KOPT-K1 (cell line): ENCODE measurements at regions not wholly inside any gene's neighbourhood (a gene's known extent, or its start where the extent isn't known, plus 50 kb on each side); places are given as distances from the start of the nearest gene placed in this dataset.

ENCODE experiments used
- H3K27ac ChIP-seq: fragments of 200-600 bp; sonication (generic); 2 replicates; pipeline ENCODE4 v1.5.1; 2016; ENCODE audit warnings: antibody characterized with exemption, mild to moderate bottlenecking, low read depth, low read length; ENCODE audit not compliant: poor library complexity, severe bottlenecking
- H3K36me3 ChIP-seq: fragments of 200-600 bp; sonication (generic); 2 replicates; pipeline ENCODE4 v1.5.1; 2017; ENCODE audit warnings: antibody characterized with exemption, mild to moderate bottlenecking, low read length, moderate library complexity; ENCODE audit not compliant: insufficient read depth
- H3K9me3 ChIP-seq: fragments of 200-600 bp; sonication (generic); 2 replicates; pipeline ENCODE4 v1.5.1; 2017; ENCODE audit warnings: antibody characterized with exemption, low read length, mild to moderate bottlenecking; ENCODE audit not compliant: insufficient read depth, poor library complexity, severe bottlenecking

DNA sequence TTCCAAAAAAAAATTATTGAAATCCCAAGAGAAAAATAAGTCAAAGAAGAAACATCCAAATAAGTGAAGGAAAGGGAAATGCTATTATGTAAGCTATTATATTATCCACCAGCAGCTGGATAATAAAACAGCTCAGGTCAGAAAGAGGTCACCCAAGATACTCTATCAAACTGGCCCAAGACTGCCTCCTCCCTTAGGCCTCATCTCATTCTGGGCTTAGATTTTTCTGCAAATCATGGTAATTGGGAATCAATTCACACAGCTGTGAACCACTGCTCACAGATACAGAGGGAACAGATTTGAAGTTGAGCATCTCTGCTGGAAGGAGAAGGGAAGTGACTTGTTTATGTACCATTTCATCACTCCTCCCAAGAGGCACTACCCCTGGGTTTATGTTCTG lies 294.6 kb upstream of the DPPA4 start:
- Histone ChIP-seq H3K9me3 (no peaks in the 10 kb centered on the region), H3K27ac (no peak overlapping the region), H3K36me3 (no peaks in the 10 kb centered on the region)

DNA sequence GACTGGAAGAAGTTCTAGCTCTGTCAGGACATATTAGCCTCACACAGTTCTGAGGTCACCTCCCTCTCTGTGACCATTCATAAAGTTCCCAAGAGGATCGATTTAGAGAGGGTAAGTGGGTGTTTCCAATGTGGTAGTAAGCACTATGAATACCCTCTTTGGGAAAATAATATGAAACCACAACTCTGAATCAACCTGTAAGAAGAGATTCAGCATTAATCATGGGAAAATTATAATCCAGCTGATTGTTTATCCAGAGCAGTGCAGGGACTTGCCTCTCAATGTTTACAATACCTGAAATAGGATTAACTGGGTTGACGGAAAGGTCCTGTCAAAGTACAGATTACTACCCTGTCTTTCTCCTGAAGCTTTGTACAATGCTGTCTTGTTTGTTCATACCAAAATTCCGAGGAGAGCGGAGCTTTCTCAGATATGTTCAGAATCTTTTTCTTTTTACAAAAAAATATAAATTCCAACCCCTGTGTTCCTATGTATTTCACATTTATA lies 302.9 kb upstream of the DPPA4 start:
- Histone ChIP-seq H3K9me3 (no peaks in the 10 kb centered on the region), H3K27ac (no peak overlapping the region), H3K36me3 (no peaks in the 10 kb centered on the region)

DNA sequence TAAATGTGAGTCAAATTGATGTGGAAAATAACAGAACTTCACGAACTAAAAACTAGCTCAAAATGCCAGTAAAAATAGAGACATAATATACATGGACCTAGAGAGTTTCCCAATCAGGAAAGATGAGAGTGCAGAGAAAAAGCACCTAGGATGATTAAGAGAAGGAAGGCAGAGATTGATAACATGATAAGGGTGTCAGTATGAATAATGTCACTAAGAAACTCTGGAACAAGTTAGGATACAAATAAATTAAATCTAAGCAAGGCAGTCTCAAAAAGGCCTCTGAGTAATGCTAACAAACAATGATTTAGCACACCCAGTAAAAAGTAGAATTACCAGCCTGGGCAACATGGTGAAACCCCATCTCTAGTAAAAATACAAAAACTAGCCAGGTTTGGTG lies 304.7 kb upstream of the DPPA4 start:
- Histone ChIP-seq H3K27ac (no peak overlapping the region), H3K36me3 (no peaks in the 10 kb centered on the region), H3K9me3 (no peaks in the 10 kb centered on the region)

DNA sequence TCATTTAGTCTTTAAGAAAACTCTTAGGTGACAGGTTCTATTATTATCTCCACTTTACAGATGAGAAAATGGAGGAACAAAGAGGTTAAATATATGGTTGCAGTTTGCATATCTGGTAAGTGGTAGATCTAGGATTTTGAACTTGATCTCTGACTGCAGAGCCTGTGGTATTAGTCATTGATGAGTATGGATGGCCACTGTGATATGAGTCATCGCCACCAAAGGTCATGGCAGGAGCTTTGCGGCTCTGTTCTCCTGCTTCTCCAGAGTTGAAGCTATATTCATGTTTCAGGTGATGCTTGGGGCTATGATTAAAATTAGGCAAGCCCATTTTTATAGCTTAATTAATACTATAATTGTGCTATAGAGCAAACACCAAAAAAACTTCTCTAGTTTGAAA lies 306.2 kb upstream of the DPPA4 start:
- no peaks in the 10 kb centered on the region for H3K36me3 ChIP-seq
- no peaks in the 10 kb centered on the region for H3K9me3 ChIP-seq

DNA sequence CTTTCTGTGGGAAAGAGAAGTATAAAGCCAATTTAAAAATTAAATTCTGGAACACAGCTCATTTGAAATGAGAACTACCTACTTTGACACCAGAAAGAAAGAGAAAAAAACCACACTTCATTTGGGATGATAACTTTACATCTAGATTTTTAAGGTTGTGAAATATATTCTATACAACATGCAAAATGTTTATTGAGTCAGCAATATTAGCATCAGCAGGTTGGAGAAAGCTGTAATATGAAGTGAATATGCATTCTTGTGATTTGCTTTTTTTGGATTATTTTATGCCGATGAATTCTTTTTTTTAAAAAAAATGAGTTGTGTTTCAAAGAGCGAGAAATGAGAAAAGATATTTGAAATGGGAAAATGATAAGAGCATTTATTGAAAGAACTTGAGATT lies 307.0 kb upstream of the DPPA4 start:
- no peak overlapping the region for H3K27ac ChIP-seq
- no peaks in the 10 kb centered on the region for H3K9me3 ChIP-seq
- no peaks in the 10 kb centered on the region for H3K36me3 ChIP-seq

More for the DNA sequence above, 306.2 kb upstream of the DPPA4 start:
- H3K27ac ChIP-seq, result no peak overlapping the region

DNA sequence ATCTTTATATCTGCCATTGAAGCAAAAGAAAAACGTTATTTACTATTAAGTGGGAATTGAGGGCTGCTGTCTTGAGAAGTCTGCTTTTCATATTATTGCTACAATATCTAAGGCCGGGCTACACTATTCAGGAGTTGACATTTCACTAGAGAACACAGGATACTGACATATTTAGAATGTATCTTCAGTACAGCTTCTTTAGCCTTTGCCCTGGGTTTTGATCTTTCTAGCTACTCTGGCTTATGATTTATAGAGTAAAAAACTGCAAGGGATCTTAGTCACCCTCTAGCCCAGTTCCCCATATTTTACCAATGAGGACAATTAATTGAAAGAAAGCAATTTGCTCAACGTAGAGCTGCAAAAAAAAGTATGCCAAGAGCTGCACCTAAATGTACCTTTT lies 307.4 kb upstream of the DPPA4 start:
- Histone ChIP-seq H3K27ac (no peak overlapping the region), H3K36me3 (no peaks in the 10 kb centered on the region), H3K9me3 (no peaks in the 10 kb centered on the region)

DNA sequence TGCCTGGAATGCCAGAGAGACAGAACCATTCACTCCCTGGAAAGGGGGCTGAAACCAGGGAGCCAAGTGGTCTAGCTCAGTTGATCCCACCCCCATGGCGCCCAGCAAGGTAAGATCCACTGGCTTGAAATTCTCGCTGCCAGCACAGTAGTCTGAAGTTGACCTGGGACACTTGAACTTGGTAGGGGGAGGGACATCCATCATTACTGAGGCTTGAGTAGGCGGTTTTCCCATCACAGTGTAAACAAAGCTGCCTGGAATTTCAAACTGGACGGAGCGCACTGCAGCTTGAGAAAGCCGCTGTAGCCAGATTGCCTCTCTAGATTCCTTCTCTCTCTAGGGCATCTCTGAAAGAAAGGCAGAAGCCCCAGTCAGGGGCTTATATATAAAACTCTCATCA lies 310.7 kb upstream of the DPPA4 start:
- no peaks in the 10 kb centered on the region for H3K36me3 ChIP-seq
- H3K27ac ChIP-seq, result no peak overlapping the region
- no peaks in the 10 kb centered on the region for H3K9me3 ChIP-seq

DNA sequence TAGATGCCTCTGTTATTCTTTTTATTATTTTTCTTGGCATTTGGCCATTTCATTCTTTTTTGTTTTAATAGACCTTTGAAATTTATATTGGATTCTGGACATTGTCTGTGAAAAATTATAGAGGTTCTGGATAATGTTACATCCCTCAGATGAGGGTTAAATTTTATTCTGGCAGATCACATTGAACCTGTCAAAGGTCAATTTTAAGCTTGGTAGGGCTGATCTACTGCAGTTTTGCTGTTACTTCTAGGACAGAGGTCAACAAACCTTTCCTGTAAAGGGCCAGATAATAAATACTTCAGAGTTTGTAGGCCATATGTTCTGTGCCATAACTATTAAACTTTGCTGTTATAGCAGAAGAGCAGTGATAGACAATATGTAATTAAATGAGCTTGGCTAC lies 318.9 kb upstream of the DPPA4 start:
- Histone ChIP-seq H3K36me3 (no peaks in the 10 kb centered on the region), H3K27ac (no peak overlapping the region), H3K9me3 (no peaks in the 10 kb centered on the region)

DNA sequence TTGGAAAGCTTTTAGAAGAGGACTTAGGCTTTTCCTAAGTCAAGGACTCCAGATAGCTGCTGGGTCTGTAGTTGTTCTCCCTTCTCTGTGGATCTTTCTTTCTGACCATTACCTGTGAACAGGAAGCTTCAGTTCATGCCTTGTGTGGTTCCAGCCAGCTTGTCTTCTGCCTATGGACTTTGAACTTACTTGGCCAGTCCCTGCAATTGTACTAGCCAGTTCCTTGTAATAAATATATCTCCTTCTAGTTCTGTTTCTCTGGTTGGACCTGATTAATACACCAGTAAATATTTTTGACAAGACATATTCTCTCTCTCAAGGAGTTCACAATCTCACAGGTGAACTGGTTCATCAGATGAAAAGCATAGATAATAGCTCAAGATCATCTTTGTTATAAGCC lies 341.3 kb upstream of the DPPA4 start:
- H3K9me3 ChIP-seq, result no peaks in the 10 kb centered on the region
- no peaks in the 10 kb centered on the region for H3K36me3 ChIP-seq
- no peak overlapping the region for H3K27ac ChIP-seq

DNA sequence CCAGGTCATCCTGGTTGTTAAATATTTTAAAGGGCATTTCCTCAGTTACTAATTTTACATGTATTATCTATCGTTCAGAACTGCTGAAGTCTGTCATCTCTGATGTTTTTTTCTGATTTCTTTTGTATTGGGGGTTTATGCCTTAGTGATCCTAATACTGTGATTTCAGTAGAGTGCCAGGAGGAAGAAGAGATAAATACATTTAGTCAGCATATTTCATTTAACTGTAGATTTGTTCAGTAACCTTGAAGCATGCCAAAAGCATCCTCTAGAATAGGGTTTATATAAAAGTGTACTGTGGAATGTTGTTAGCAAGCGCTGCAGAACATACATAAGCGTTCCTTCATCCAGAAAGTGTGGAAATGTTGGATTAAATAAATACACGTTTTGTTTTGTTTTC lies 342.3 kb upstream of the DPPA4 start:
- H3K27ac ChIP-seq, result no peak overlapping the region
- H3K36me3 ChIP-seq, result no peaks in the 10 kb centered on the region
- no peaks in the 10 kb centered on the region for H3K9me3 ChIP-seq

DNA sequence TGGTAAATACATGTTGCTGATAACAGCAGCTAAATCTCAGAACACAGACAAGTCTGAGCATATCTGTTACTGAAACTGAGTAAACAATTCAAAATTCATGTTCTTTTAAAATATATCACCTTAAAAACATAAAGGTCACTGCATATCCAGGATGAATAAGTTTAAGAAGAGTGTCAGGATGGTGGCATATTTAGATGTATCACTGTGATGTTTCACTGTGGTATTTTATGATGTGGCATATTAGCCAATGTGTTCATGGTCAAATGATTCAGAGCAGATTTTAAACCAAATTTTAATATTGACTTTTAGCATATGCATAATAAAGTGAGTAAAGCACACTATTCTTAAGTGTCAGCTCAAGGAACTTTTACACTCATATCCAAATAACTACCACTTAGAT lies 346.4 kb upstream of the DPPA4 start:
- no peaks in the 10 kb centered on the region for H3K36me3 ChIP-seq
- no peak overlapping the region for H3K27ac ChIP-seq
- H3K9me3 ChIP-seq, result no peaks in the 10 kb centered on the region

DNA sequence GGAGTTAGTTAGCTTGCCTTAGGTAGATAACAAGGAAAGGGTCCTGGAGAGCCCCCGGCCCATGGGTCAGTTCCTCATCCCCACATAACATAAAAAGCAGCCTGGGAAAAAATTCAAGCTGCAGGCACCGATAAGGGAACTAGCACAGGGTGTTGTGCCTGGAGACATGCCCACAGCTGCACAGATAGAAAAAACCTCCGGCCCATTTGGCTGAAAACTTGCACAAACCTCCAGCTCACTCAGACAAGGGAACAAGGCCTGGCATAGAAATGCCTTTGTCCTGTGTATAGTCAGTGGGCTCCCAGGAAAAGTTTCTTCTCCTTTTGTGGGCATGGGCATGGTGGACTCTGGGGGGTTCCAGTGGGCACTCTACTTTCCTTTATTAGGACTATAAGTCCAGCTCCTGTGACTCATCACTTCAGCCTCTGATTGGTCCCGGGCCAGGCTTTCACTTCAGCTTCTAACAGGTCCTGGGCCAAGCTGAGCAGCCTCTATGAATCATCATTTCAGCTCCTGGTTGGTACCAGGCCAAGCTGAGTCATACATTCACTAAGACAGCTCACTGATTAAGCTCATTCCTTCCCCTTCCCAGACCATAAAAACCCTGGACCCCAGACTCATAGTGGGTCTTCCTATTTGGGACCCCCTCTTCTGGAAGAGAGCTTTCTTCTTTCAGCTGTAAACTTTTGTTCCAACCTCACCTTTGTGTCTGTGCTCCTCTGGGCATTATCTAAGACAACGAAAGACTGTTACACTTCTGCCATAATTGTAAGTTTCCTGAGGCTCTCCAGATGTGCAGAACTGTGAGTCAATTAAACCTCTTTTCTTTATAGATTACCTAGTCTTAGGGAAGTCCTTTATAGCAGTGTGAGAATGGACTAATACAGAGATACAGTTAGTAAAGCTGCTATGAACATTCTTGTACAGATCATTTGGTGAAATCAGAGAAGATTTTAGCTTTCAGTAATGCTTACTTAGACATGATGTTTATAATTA lies 348.0 kb upstream of the DPPA4 start:
- Histone ChIP-seq H3K36me3 (no peaks in the 10 kb centered on the region), H3K27ac (no peak overlapping the region), H3K9me3 (no peaks in the 10 kb centered on the region)

DNA sequence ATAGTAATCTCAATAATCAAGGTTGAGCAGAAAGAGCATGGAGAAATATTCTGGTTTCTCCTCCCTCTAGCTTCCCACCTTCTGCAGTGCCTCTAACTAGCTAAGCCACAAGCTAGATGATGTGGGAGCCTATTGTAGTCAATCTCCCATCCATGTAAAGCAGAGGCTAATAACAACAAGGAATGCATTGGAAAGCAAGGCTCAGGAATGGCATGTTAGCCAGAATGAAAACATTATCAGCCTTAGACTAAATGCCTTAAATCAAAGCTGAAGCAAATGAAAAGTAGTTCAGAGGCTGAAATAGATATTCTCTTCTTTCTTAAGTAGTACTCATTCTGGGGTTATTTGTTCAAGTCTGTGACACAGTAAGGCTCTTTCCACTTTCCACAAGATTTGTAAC lies 350.3 kb upstream of the DPPA4 start:
- no peaks in the 10 kb centered on the region for H3K36me3 ChIP-seq
- no peaks in the 10 kb centered on the region for H3K9me3 ChIP-seq
- no peak overlapping the region for H3K27ac ChIP-seq

DNA sequence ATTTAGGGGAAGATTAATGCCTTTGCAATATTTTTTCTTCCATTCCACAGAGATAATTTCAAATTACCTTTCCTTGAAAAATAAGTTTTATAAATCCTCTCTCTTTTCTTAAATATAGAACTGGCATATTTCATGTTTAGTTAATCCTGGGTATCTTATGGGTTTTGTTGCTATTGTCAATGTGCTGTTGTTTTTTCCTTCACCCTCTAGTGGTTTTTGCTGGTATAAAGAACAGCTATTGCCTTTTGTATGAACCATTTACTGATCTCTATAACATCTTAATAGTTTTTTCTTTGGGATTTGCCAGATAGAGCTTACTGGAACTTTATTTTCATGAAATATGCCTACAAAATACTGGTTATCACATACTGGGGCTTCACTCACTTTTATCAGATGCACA lies 359.6 kb upstream of the DPPA4 start:
- Histone ChIP-seq H3K9me3 (no peaks in the 10 kb centered on the region), H3K27ac (no peak overlapping the region)

DNA sequence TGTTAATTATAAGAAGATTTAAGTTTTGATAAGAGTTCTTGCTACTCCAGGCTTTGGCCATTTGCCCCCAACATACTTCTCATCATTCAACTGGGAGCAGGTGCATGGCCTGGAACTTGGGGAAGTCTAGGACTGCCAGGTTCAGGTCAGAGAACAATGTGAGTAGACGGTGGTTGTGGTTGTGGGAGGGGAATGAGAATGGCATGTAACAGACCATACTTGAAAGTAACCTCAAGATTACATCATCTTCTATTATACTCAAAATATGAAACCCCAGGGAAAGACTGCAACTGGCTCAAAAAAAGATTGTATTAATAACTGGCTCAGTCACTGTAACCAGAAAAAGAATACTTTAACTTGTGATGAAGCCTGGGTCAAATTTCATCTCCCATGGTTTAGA lies 364.9 kb upstream of the DPPA4 start:
- H3K9me3 ChIP-seq, result no peaks in the 10 kb centered on the region
- no peak overlapping the region for H3K27ac ChIP-seq

More for the DNA sequence above, 359.6 kb upstream of the DPPA4 start:
- no peaks in the 10 kb centered on the region for H3K36me3 ChIP-seq

DNA sequence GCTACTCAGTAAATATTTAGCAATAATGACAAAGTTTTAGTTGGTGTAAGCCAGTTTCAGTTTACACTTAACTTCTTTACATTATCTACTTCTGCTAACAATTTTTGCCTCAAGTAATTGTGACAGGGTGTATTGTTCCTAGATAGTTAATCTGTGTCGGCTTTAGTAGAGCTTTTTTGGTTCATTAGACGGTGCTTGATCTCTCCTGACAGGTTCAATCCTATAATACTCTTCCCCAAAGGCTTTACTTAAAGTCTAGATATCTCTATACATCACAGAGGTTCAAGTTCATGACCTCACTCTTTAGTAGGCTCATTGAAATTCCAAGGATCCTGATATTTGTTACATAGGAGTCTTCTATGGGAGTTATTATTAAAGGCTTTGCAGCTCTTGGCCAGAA lies 365.6 kb upstream of the DPPA4 start:
- Histone ChIP-seq H3K9me3 (no peaks in the 10 kb centered on the region), H3K36me3 (no peaks in the 10 kb centered on the region), H3K27ac (no peak overlapping the region)

More for the DNA sequence above, 364.9 kb upstream of the DPPA4 start:
- no peaks in the 10 kb centered on the region for H3K36me3 ChIP-seq
